ENCODE measurements at regions not wholly inside any gene's neighbourhood (a gene's known extent, or its start where the extent isn't known, plus 50 kb on each side); places are given as distances from the start of the nearest gene placed in this dataset.

- TF ChIP-seq CTCF (IDR thresholded peaks at IDR 0.05) (no peak), SIN3A (IDR thresholded peaks at IDR 0.05; ENCODE audit: borderline replicate concordance, insufficient read depth, low read depth, low read length) (no peak), POLR2AphosphoS5 (IDR thresholded peaks at IDR 0.05; ENCODE audit: low read depth, low read length) (no peak)
These were observed 85.9 kb upstream of the PAK3 start for GRCh38 chrX:111010111-111010510.

Data from Panc1 (cell line).